Stomach (tissue), 8 donors: ENCODE measurements at regions not wholly inside any gene's neighbourhood (a gene's known extent, or its start where the extent isn't known, plus 50 kb on each side); places are given as distances from the start of the nearest gene placed in this dataset.

Experiments used
- DNase-seq, 2 donors: peaks; one replicate each; pipeline versions ENCODE4 v3.0.0 to v3.0.0-alpha.2; 2013 to 2019
- H3K27ac ChIP-seq, 5 donors: fragments of 200-600 bp in 4 of 5; sonication (generic) in 4 of 5; one replicate each; pipeline ENCODE4 v1.5.1; 2013 to 2019; ENCODE audit warnings: mild to moderate bottlenecking in 1 of 5, moderate library complexity in 1 of 5
- H3K27me3 ChIP-seq, 3 donors: fragments of 200-600 bp; sonication (generic); one replicate each; pipeline ENCODE4 v1.5.1; 2017 to 2019; ENCODE audit warnings: mixed run types in 1 of 3
- H3K36me3 ChIP-seq, 4 donors: fragments of 200-600 bp; sonication (generic); 1 replicate in 3 of 4; 2 replicates in 1 of 4; pipeline ENCODE4 v1.5.1; 2016 to 2019
- H3K4me1 ChIP-seq, 4 donors: fragments of 200-600 bp; sonication (generic); one replicate each; pipeline ENCODE4 v1.5.1; 2016 to 2019
- H3K4me3 ChIP-seq, 4 donors: fragments of 200-600 bp; sonication (generic) in 3 of 4; one replicate each; pipeline ENCODE4 v1.5.1; 2016 to 2019; ENCODE audit warnings: mild to moderate bottlenecking in 1 of 4
- H3K9me3 ChIP-seq, 4 donors: fragments of 200-600 bp; sonication (generic); one replicate each; pipeline ENCODE4 v1.5.1; 2016 to 2019
- CTCF ChIP-seq, 7 experiments: fragments of 450-650 bp in 4 of 7; fragments of 200-600 bp in 3 of 7; sonication (generic) in 3 of 7; IDR thresholded peaks; one replicate each; pipeline ENCODE4 v1.5.1; 2016 to 2019; ENCODE audit warnings: antibody characterized with exemption in 7 of 7, control low read depth in 2 of 7, mild to moderate bottlenecking in 1 of 7
- EP300 ChIP-seq: sonication (generic); formaldehyde crosslinking; IDR thresholded peaks from one replicate; pipeline ENCODE4 v1.6.1; 2017; ENCODE audit warnings: antibody characterized with exemption
- POLR2A ChIP-seq, 4 donors: fragments of 450-650 bp; IDR thresholded peaks; one replicate each; pipeline ENCODE4 v1.6.1; 2016; ENCODE audit warnings: antibody characterized with exemption in 4 of 4, control low read depth in 2 of 4, mild to moderate bottlenecking in 1 of 4, moderate library complexity in 1 of 4
- POLR2AphosphoS5 ChIP-seq, 3 donors: sonication (generic); formaldehyde crosslinking; IDR thresholded peaks; one replicate each; pipeline ENCODE4 v1.6.1; 2016; ENCODE audit warnings: antibody characterized with exemption in 3 of 3
- WGBS, 5 donors: extraction: QIAGEN DNeasy Blood & Tissue Kit in 3 of 5; methylation state at CpG; one replicate each; pipeline versions ENCODE4 v1.1.5 to v1.1.7; 2013 to 2018; 5-methylcytosine and 5-hydroxymethylcytosine counted together
- intact Hi-C: fragments of 100-400 bp; cut with DNase I; formaldehyde crosslinking; loops from one replicate; pipeline ENCODE4 v1.15.1; 2023; ENCODE audit warnings: low total_unique reads
- donor health status: healthy with polysubstance abuse.
- donor health status: Bipolar disorder and iron deficiency.
- donor health status: healthy.

- H3K4me1 ChIP-seq: no peaks in the 10 kb centered on the region
- no peaks in the 10 kb centered on the region for H3K36me3 ChIP-seq
- no peak overlapping the region for H3K4me3 ChIP-seq
- H3K27ac ChIP-seq: no peak overlapping the region
- TF ChIP-seq POLR2A (IDR thresholded peaks at IDR 0.05): no peak
- no peak for TF ChIP-seq CTCF (IDR thresholded peaks at IDR 0.05)
- TF ChIP-seq POLR2AphosphoS5 (IDR thresholded peaks at IDR 0.05): no peak
- TF ChIP-seq EP300: no peak
- DNase-seq: no peak
- peaks cover 0 to 65% (median 25%) of the 10 kb centered on the region in 3 donors for H3K27me3 ChIP-seq
- H3K9me3 ChIP-seq: no peaks in the 10 kb centered on the region
- intact Hi-C loops: no loop called here
- WGBS, 5 donors: 17 to 42% (median 33%) methylated on average over 5 of the region's 5 CpGs
Observed at GRCh38 chr1:30242722-30243457, 480.5 kb downstream of the MATN1 start.

- Histone ChIP-seq H3K27me3 (peaks cover 0 to 57% (median 20%) of the 10 kb centered on the region in 3 donors), H3K4me1 (no peaks in the 10 kb centered on the region), H3K27ac (no peak overlapping the region), H3K36me3 (no peaks in the 10 kb centered on the region), H3K9me3 (no peaks in the 10 kb centered on the region), H3K4me3 (no peak overlapping the region)
- WGBS, 5 donors: 57 to 69% (median 65%) methylated on average over 9 of the region's 9 CpGs
- DNase-seq: no peak
- no peak for TF ChIP-seq EP300
- TF ChIP-seq CTCF (IDR thresholded peaks at IDR 0.05): no peak
- TF ChIP-seq POLR2AphosphoS5 (IDR thresholded peaks at IDR 0.05): no peak
- TF ChIP-seq POLR2A (IDR thresholded peaks at IDR 0.05): no peak
- intact Hi-C loops: no loop called here
Observed at GRCh38 chr1:30242168-30242567, 481.2 kb downstream of the MATN1 start.

GRCh38 chr1:30241681-30242080 is 481.7 kb downstream of the MATN1 start:
- DNase-seq: no peak
- WGBS, 5 donors: 26 to 56% (median 36%) methylated on average over 3 of the region's 3 CpGs
- Histone ChIP-seq H3K36me3 (no peaks in the 10 kb centered on the region), H3K9me3 (no peaks in the 10 kb centered on the region), H3K27me3 (peaks cover 0 to 54% (median 17%) of the 10 kb centered on the region in 3 donors), H3K27ac (no peak overlapping the region), H3K4me3 (no peak overlapping the region), H3K4me1 (no peaks in the 10 kb centered on the region)
- intact Hi-C loops: no loop called here
- TF ChIP-seq POLR2AphosphoS5 (IDR thresholded peaks at IDR 0.05) (no peak), EP300 (no peak), CTCF (IDR thresholded peaks at IDR 0.05) (no peak), POLR2A (IDR thresholded peaks at IDR 0.05) (no peak)

GRCh38 chr1:30234091-30234490 is 489.3 kb downstream of the MATN1 start:
- H3K4me1 ChIP-seq: no peaks in the 10 kb centered on the region
- intact Hi-C loops: no loop called here
- no peak overlapping the region for H3K27ac ChIP-seq
- TF ChIP-seq EP300 (no peak), POLR2AphosphoS5 (IDR thresholded peaks at IDR 0.05) (no peak), CTCF (IDR thresholded peaks at IDR 0.05) (no peak), POLR2A (IDR thresholded peaks at IDR 0.05) (no peak)
- no peaks in the 10 kb centered on the region for H3K9me3 ChIP-seq
- H3K4me3 ChIP-seq: no peak overlapping the region
- 69 to 76% (median 74%) methylated on average over 7 of the region's 7 CpGs for WGBS, 5 donors
- no peaks in the 10 kb centered on the region for H3K36me3 ChIP-seq
- H3K27me3 ChIP-seq: peaks cover 0 to 17% (median 0%) of the 10 kb centered on the region in 3 donors
- no peak for DNase-seq
